Erythroblast (primary cell): ENCODE measurements at regions not wholly inside any gene's neighbourhood (a gene's known extent, or its start where the extent isn't known, plus 50 kb on each side); places are given as distances from the start of the nearest gene placed in this dataset.

Experiments
- GATA1 ChIP-seq: IDR thresholded peaks from 2 replicates; pipeline ENCODE4 v1.6.1; 2011; ENCODE audit warnings: low read depth, mild to moderate bottlenecking, control low read depth, low read length, moderate library complexity
- POLR2A ChIP-seq: IDR thresholded peaks from 2 replicates; pipeline ENCODE4 v1.6.1; 2011; ENCODE audit warnings: mild to moderate bottlenecking, low read length

DNA sequence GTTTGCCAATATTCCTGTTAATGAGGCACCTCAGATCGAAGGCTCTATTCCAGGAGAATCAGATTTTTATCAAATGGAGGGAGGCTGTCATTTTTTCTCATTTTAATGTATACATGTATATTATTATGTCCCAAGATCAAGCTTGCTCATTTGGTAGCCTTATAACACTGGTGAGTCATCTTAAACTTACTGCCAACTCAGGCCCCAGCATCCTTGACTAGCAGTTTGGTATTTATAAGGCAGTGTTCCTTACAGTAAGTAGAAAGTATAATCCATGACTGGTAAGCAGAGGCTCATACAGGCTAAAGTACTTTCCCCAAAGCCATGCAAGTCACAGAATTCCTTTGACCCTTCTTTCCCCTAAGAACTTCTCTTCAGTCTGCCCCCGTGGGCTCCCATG, 90.7 kb upstream of the NR3C1 start:
- TF ChIP-seq POLR2A (no peak), GATA1 (no peak)
